Ramos (cell line): ENCODE measurements at regions not wholly inside any gene's neighbourhood (a gene's known extent, or its start where the extent isn't known, plus 50 kb on each side); places are given as distances from the start of the nearest gene placed in this dataset.
"Not testable (repeated sequence)": the region's sequence is repeated elsewhere in the genome, so short reads cannot be mapped to it uniquely, and the experiment has no call there.

Experiments used
- in situ Hi-C: fragments of 300-500 bp; cut with MboI; formaldehyde crosslinking; loops from one replicate; pipeline ENCODE4 v1.14.3; 2022; ENCODE audit warnings: low sequenced_read_pairs; ENCODE audit not compliant: unreplicated experiment

- in situ Hi-C loops = no loop called here
Measured at GRCh38 chr3:83251490-83251889, 1490.0 kb upstream of the GBE1 start.

GRCh38 chr3:83250613-83251012 is 1489.2 kb upstream of the GBE1 start:
- in situ Hi-C loops = no loop called here

GRCh38 chr3:83248454-83248853 is 1487.0 kb upstream of the GBE1 start:
- in situ Hi-C loops = no loop called here

- in situ Hi-C loops = no loop called here
Measured at GRCh38 chr3:83235180-83235814, 1473.9 kb upstream of the GBE1 start.

GRCh38 chr3:83233715-83234114 is 1472.3 kb upstream of the GBE1 start:
- in situ Hi-C loops = no loop called here

GRCh38 chr3:83230841-83231240 is 1469.4 kb upstream of the GBE1 start:
- in situ Hi-C loops = no loop called here

GRCh38 chr3:83230376-83230775 is 1468.9 kb upstream of the GBE1 start:
- in situ Hi-C loops = no loop called here

GRCh38 chr3:83226751-83227150 is 1465.3 kb upstream of the GBE1 start:
- in situ Hi-C loops = no loop called here

GRCh38 chr3:83224101-83224868 is 1462.8 kb upstream of the GBE1 start:
- in situ Hi-C loops = no loop called here

GRCh38 chr3:83218383-83219200 is 1457.1 kb upstream of the GBE1 start:
- in situ Hi-C loops = no loop called here

GRCh38 chr3:83217595-83218118 is 1456.2 kb upstream of the GBE1 start:
- in situ Hi-C loops = not testable (repeated sequence)

- in situ Hi-C loops = no loop called here
Measured at GRCh38 chr3:83216919-83217594, 1455.6 kb upstream of the GBE1 start.

- in situ Hi-C loops = no loop called here
Measured at GRCh38 chr3:83195243-83195642, 1433.8 kb upstream of the GBE1 start.

- in situ Hi-C loops = no loop called here
Measured at GRCh38 chr3:83193526-83193925, 1432.1 kb upstream of the GBE1 start.

- in situ Hi-C loops = no loop called here
Measured at GRCh38 chr3:83189634-83190033, 1428.2 kb upstream of the GBE1 start.

- in situ Hi-C loops = no loop called here
Measured at GRCh38 chr3:83169473-83169872, 1408.0 kb upstream of the GBE1 start.

GRCh38 chr3:83150896-83151295 is 1389.5 kb upstream of the GBE1 start:
- in situ Hi-C loops = no loop called here

GRCh38 chr3:83140983-83141382 is 1379.5 kb upstream of the GBE1 start:
- in situ Hi-C loops = no loop called here

- in situ Hi-C loops = no loop called here
Measured at GRCh38 chr3:83131236-83131635, 1369.8 kb upstream of the GBE1 start.

GRCh38 chr3:83122774-83123350 is 1361.4 kb upstream of the GBE1 start:
- in situ Hi-C loops = no loop called here
